Fibroblast of peridontal ligament (primary cell): ENCODE measurements at regions not wholly inside any gene's neighbourhood (a gene's known extent, or its start where the extent isn't known, plus 50 kb on each side); places are given as distances from the start of the nearest gene placed in this dataset.
A peak's percentile ranks its signal among the peaks of the same experiment; 100 is the strongest.

ENCODE experiments used
- DNase-seq: peaks from one replicate; pipeline ENCODE4 v3.0.0-alpha.2; 2010; ENCODE audit errors: extremely low read depth

- no peak for DNase-seq
Observed at GRCh38 chr9:108512426-108513173, 343.2 kb downstream of the ACTL7B start.

- peak; percentile 94 for DNase-seq
Observed at GRCh38 chr9:108511307-108511706, 344.5 kb downstream of the ACTL7B start.

- no peak for DNase-seq
Observed at GRCh38 chr9:108496846-108497245, 358.9 kb downstream of the ACTL7B start.

- no peak for DNase-seq
Observed at GRCh38 chr9:108489567-108489966, 366.2 kb downstream of the ACTL7B start.

GRCh38 chr9:108486831-108487230 is 369.0 kb downstream of the ACTL7B start:
- peak; percentile 42 for DNase-seq

- DNase-seq = no peak
Observed at GRCh38 chr9:108484468-108484867, 371.3 kb downstream of the ACTL7B start.

- no peak for DNase-seq
Observed at GRCh38 chr9:108483676-108484075, 372.1 kb downstream of the ACTL7B start.

- no peak for DNase-seq
Observed at GRCh38 chr9:108479989-108480652, 375.7 kb downstream of the ACTL7B start.

GRCh38 chr9:108478431-108479332 is 377.1 kb downstream of the ACTL7B start:
- peak; percentile 89 for DNase-seq

- DNase-seq = peak; percentile 90
Observed at GRCh38 chr9:108477529-108478006, 378.2 kb downstream of the ACTL7B start.

GRCh38 chr9:108476574-108476973 is 379.2 kb downstream of the ACTL7B start:
- DNase-seq = peak; percentile 42

GRCh38 chr9:108475813-108476212 is 380.0 kb downstream of the ACTL7B start:
- DNase-seq = no peak

- DNase-seq = peak; percentile 23
Observed at GRCh38 chr9:108474356-108474755, 381.4 kb downstream of the ACTL7B start.

- DNase-seq = peak; percentile 90
Observed at GRCh38 chr9:108473209-108474112, 382.3 kb downstream of the ACTL7B start.

GRCh38 chr9:108469654-108470053 is 386.1 kb downstream of the ACTL7B start:
- peak; percentile 76 for DNase-seq

- peak; percentile 29 for DNase-seq
Observed at GRCh38 chr9:108468364-108468763, 387.4 kb downstream of the ACTL7B start.

- DNase-seq = peak; percentile 62
Observed at GRCh38 chr9:108467653-108468324, 388.0 kb downstream of the ACTL7B start.

- no peak for DNase-seq
Observed at GRCh38 chr9:108467161-108467560, 388.6 kb downstream of the ACTL7B start.

- DNase-seq = no peak
Observed at GRCh38 chr9:108466304-108466703, 389.5 kb downstream of the ACTL7B start.

- peak; percentile 81 for DNase-seq
Observed at GRCh38 chr9:108463932-108464606, 391.7 kb downstream of the ACTL7B start.
